ENCODE measurements at regions not wholly inside any gene's neighbourhood (a gene's known extent, or its start where the extent isn't known, plus 50 kb on each side); places are given as distances from the start of the nearest gene placed in this dataset.

DNA sequence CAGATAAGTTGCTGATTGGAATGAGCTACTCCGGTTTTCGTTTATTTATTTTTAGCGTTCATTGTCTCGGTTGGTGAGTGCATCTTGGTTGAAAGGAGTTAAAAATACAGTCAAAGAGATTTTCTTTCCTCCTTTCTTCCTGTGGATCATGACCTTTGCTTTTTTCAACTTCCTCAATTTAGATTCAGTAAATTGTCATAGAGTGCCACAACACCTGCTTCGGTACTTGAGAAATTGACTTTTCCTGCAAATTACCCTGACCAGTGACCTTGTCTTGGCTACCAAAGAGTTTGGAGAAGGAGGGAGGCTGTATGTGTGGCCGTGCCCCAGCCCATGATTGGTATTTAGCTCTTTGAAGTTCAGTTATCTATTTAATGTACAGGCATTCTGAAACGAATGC, 128.7 kb downstream of the FAM204A start:
- DNase-seq = no peak
- Mint-ChIP-seq H3K9me3 (no peaks in the 10 kb centered on the region), H3K4me3 (no peak overlapping the region), H3K4me1 (no peaks in the 10 kb centered on the region), H3K36me3 (ENCODE audit: low read depth) (no peaks in the 10 kb centered on the region), H3K27ac (no peak overlapping the region), H3K27me3 (peaks cover 7% of the 10 kb centered on the region)
- CTCF ChIA-PET = no interaction called here
- POLR2A ChIA-PET = no interaction called here

DNA sequence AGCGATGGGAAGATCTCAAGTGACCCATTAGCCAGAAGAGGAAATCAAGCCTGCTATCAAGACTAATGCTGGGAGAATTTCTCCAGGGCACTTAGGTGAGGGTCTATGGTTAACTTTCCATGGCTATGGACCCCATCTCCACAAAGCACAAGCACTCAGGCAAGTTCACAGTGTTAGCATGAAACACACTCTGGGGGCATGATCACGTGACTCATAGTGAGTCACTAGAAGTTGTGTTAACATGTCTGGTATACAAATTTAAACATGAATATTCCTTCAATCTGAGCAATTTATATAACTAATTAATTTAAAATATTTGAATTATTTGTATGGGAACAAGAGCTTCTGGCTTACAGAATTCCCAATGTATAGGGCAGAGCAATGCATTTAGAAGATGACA, 131.8 kb downstream of the FAM204A start:
- H3K27me3 Mint-ChIP-seq = peaks cover 9% of the 10 kb centered on the region
- no peaks in the 10 kb centered on the region for H3K36me3 Mint-ChIP-seq (ENCODE audit: low read depth)
- DNase-seq = no peak
- no peak overlapping the region for H3K27ac Mint-ChIP-seq
- ChIA-PET CTCF (no interaction called here), POLR2A (no interaction called here)
- H3K9me3 Mint-ChIP-seq = no peaks in the 10 kb centered on the region
- H3K4me1 Mint-ChIP-seq = no peaks in the 10 kb centered on the region
- H3K4me3 Mint-ChIP-seq = no peak overlapping the region

DNA sequence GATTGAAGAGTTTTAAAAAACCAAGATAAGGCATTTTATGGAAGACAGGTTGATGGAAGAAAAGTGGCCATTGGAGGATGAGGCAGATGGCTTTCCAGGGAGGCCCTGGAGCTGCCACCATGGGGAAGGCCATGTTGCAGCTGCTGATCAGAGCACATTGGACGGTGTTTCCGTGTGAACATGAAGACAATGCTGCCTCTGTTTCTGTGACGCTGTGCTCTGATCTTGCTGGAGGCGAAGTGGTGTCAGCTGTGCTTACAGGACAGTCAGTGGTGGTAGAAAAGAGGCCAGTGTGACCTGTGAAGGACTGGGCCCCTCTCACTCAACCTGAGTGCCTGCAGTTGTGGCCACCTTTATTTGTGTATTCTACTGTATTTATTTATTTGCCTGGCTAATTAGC, 132.9 kb downstream of the FAM204A start:
- POLR2A ChIA-PET = no interaction called here

DNA sequence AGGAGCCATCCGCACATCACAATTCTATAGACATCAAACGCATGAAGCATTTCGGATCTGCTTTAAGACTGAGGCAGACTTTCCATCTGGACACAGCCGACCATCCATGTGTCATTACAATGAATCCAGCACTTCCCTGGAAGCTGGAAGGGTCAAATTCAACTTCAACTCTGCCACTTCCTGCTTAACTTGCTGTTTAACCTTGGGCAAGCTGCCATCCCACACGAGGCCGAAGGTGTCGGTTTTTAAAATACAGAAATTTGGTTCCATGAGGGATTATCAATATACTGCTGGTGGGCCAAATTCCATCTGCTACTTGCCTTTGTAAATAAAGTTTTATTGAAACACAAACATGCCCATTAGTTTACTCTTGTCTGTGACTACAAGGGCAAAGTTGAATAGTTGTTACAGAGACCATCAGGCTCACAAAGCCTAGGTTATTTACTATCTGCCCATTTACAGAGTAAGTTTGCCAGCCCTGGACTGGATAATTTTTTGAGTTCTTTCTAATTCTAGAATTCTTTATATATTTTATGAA, 134.6 kb downstream of the FAM204A start:
- H3K4me3 Mint-ChIP-seq = no peak overlapping the region
- no peaks in the 10 kb centered on the region for H3K36me3 Mint-ChIP-seq (ENCODE audit: low read depth)
- H3K27ac Mint-ChIP-seq = no peak overlapping the region
- no peak for DNase-seq
- no peaks in the 10 kb centered on the region for H3K9me3 Mint-ChIP-seq
- ChIA-PET POLR2A (no interaction called here), CTCF (no interaction called here)
- peaks cover 10% of the 10 kb centered on the region for H3K27me3 Mint-ChIP-seq
- no peaks in the 10 kb centered on the region for H3K4me1 Mint-ChIP-seq

More for the DNA sequence above, 132.9 kb downstream of the FAM204A start:
- H3K27me3 Mint-ChIP-seq = peaks cover 10% of the 10 kb centered on the region
- no peak overlapping the region for H3K4me3 Mint-ChIP-seq
- CTCF ChIA-PET = no interaction called here
- H3K9me3 Mint-ChIP-seq = no peaks in the 10 kb centered on the region
- no peak overlapping the region for H3K27ac Mint-ChIP-seq
- H3K36me3 Mint-ChIP-seq (ENCODE audit: low read depth) = no peaks in the 10 kb centered on the region
- no peak for DNase-seq
- no peaks in the 10 kb centered on the region for H3K4me1 Mint-ChIP-seq

DNA sequence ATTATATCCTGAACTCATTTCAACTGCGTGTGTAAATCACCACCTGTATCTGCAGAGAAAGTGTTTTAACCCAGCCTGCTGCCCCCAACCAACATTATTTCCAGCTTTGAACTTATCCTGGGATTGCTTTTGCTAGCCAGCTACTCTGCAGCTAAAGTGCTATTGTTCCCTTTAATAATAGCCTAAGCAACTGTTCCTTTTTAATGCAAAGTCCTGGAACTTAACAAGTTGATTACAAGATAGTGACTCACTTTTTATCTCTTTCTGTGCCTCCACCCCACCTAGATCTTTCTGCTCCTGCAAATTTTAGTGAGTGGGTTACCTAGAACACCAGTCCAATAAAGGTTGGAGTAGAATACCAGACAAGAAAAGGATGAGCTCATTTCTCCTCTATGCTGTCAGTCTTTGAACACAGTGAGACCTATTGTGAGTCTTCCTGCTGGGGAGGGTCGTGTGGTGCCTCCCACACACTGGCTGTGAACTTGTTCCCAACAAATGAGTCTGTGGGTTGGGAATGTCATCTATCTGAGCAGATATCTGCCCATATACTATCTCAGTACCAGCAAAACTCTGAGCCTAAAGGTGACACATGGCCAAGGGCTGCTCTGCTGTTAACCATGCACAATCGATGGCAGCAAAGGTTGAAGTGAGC, 137.7 kb downstream of the FAM204A start:
- ChIA-PET POLR2A (no interaction called here), CTCF (no interaction called here)
- peaks cover 9% of the 10 kb centered on the region for H3K27me3 Mint-ChIP-seq
- no peak overlapping the region for H3K27ac Mint-ChIP-seq
- no peak for DNase-seq
- no peak overlapping the region for H3K4me3 Mint-ChIP-seq
- no peaks in the 10 kb centered on the region for H3K9me3 Mint-ChIP-seq
- no peaks in the 10 kb centered on the region for H3K4me1 Mint-ChIP-seq
- H3K36me3 Mint-ChIP-seq (ENCODE audit: low read depth) = no peaks in the 10 kb centered on the region

DNA sequence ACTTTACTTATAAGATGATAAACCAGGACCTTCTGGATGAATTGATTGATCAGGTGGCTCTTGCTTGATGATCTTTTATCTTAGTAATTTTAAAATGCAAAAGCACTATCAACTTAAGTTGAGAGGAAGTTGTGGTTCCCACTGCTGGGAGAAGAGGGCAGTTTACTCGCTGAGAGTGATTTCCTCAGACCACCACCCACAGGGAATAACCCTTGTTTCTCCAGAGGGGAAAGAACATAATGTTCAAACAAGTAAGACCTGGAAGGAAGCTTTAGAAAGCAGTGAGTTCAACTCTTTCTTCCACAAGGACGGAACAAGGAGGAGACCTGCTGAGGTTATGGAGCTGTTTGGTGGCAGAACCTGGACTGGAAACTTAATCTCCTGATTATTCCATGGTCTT, 138.7 kb downstream of the FAM204A start:
- no peaks in the 10 kb centered on the region for H3K36me3 Mint-ChIP-seq (ENCODE audit: low read depth)
- H3K27me3 Mint-ChIP-seq = peaks cover 7% of the 10 kb centered on the region
- ChIA-PET POLR2A (no interaction called here), CTCF (no interaction called here)
- no peak for DNase-seq
- H3K27ac Mint-ChIP-seq = no peak overlapping the region
- H3K4me1 Mint-ChIP-seq = no peaks in the 10 kb centered on the region
- H3K9me3 Mint-ChIP-seq = no peaks in the 10 kb centered on the region
- H3K4me3 Mint-ChIP-seq = no peak overlapping the region

DNA sequence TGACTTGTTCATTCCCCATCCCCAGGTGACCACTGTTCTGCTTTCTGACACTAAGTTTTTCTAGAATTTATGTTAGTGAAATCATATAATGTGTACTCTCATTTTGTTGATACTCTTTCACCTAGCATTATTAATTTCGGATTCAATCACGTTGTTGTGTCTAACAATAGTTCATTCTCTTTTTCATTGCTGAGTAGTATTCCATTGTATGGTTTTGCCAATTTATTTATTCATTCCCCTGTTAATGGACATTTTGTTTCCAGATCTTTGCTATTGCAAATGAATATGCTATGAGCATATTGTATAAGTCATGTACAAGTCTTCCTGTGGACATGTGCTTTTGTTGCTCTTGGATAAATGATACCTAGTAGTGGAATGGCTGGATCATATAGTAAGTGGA, 146.4 kb downstream of the FAM204A start:
- H3K36me3 Mint-ChIP-seq (ENCODE audit: low read depth) = no peaks in the 10 kb centered on the region
- H3K27ac Mint-ChIP-seq = no peak overlapping the region
- CTCF ChIA-PET = no interaction called here
- no peak overlapping the region for H3K4me3 Mint-ChIP-seq
- no peak for DNase-seq
- no peaks in the 10 kb centered on the region for H3K27me3 Mint-ChIP-seq
- H3K9me3 Mint-ChIP-seq = no peaks in the 10 kb centered on the region
- no peaks in the 10 kb centered on the region for H3K4me1 Mint-ChIP-seq
- POLR2A ChIA-PET = no interaction called here

DNA sequence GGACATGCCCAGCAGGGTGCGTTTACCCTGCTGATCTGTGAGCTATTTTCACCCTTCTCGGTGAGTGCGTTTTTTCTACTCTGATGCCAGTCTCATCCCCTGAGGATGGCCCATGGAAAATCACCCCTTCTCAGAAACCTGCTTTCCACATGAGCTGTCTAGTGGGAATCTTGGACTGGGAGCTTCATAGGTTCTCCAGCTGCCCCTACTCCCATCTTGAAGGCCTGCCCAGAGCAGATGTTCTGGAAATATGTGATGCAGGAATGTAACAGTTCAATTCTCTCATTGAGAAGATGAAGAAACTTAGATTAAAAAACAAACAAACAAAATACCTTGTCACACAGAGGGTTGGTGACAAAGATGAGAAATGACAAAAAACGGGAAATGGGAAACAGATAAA, 146.9 kb upstream of the RAB11FIP2 start:
- Mint-ChIP-seq H3K36me3 (ENCODE audit: low read depth) (no peaks in the 10 kb centered on the region), H3K4me3 (no peak overlapping the region), H3K4me1 (no peaks in the 10 kb centered on the region), H3K27ac (no peak overlapping the region), H3K27me3 (no peaks in the 10 kb centered on the region), H3K9me3 (no peaks in the 10 kb centered on the region)
- CTCF ChIA-PET = no interaction called here
- POLR2A ChIA-PET = no interaction called here
- no peak for DNase-seq

DNA sequence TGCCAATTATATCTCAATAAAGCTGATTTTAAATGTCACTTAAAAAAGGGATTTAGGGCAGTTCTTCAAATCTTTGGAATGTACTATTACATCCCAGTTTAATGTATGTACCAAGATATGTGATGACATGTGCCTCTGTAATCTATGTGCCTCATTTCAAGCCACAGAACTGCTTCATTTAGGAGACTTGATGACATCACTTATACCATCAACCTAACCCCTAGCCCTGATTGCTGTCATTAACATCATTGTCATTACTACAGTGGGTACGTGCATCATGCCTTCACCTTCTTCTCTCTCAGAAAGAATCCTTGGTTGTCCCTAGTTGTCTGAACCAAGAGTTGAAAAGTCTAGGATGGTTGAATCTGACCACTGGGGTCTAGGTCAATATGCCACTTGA, 134.3 kb upstream of the RAB11FIP2 start:
- no peak overlapping the region for H3K27ac Mint-ChIP-seq
- no peak for DNase-seq
- H3K27me3 Mint-ChIP-seq = peaks cover 3% of the 10 kb centered on the region
- H3K36me3 Mint-ChIP-seq (ENCODE audit: low read depth) = no peaks in the 10 kb centered on the region
- no peak overlapping the region for H3K4me3 Mint-ChIP-seq
- no peaks in the 10 kb centered on the region for H3K9me3 Mint-ChIP-seq
- ChIA-PET POLR2A (no interaction called here), CTCF (no interaction called here)
- no peaks in the 10 kb centered on the region for H3K4me1 Mint-ChIP-seq

DNA sequence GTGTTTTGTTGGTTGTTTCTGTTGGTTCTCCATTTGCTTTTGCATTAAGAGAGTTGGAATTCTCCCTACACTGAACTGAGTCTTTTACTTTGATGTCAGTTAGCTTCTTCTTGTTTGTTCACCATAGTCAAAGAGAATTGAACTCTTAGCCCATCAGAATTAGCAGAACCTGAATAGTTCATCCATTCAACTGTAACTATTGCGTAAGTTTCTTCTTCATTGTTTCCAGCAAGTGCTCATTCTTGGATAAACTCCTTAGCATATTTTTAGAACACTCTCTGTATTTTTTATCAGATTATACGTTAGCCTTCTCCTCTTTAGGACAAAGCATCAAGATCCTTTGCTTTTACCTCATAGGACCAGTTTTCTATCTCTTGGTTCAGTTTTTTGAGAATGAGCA, 128.4 kb upstream of the RAB11FIP2 start:
- CTCF ChIA-PET = no interaction called here
- Mint-ChIP-seq H3K27me3 (peaks cover 3% of the 10 kb centered on the region), H3K36me3 (ENCODE audit: low read depth) (no peaks in the 10 kb centered on the region), H3K4me3 (no peak overlapping the region), H3K27ac (no peak overlapping the region), H3K9me3 (no peaks in the 10 kb centered on the region), H3K4me1 (no peaks in the 10 kb centered on the region)
- POLR2A ChIA-PET = no interaction called here
- DNase-seq = no peak

DNA sequence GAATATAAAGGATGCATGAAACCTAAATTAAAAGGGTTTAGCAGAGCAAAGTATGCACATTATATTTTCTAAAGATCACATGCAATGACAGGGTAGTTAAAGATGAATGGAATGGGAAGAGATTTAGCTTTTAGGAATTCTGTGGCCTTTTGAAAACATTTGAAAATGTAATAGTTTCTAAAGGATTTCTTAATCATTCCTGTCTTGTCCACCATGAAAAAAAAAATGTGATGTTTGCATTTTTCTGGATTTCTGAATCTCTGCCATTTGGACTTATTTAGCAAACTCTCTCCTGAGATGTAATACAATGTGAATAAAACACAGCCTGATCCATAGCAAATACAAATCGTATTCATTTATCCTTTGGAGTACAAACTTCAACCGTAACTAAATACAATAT, 126.6 kb upstream of the RAB11FIP2 start:
- Mint-ChIP-seq H3K27me3 (peaks cover 3% of the 10 kb centered on the region), H3K36me3 (ENCODE audit: low read depth) (no peaks in the 10 kb centered on the region), H3K4me1 (no peaks in the 10 kb centered on the region), H3K4me3 (no peak overlapping the region), H3K9me3 (no peaks in the 10 kb centered on the region), H3K27ac (no peak overlapping the region)
- ChIA-PET POLR2A (no interaction called here), CTCF (no interaction called here)
- DNase-seq = no peak

DNA sequence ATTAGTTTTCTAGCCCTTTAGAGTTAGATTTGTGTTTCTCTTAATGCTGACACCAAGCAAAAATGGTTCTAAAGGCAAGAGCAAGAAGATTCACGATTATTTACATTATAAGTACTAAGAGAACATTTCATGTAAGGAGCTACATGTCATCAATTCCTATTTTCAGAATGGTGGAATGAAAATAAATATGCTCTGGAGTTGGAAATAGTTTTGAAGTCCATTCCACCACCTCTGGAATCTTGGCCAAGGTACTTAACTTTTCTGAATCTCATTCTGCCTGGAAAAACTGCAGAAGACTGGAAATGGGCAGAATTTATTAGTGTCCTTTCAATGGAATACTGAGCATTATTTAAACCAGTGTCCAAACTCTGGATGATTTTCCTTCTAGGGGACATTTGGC, 125.1 kb upstream of the RAB11FIP2 start:
- Mint-ChIP-seq H3K9me3 (no peaks in the 10 kb centered on the region), H3K36me3 (ENCODE audit: low read depth) (no peaks in the 10 kb centered on the region), H3K27ac (no peak overlapping the region), H3K4me1 (no peaks in the 10 kb centered on the region), H3K27me3 (peaks cover 3% of the 10 kb centered on the region), H3K4me3 (no peak overlapping the region)
- DNase-seq = no peak
- CTCF ChIA-PET = no interaction called here
- POLR2A ChIA-PET = no interaction called here

DNA sequence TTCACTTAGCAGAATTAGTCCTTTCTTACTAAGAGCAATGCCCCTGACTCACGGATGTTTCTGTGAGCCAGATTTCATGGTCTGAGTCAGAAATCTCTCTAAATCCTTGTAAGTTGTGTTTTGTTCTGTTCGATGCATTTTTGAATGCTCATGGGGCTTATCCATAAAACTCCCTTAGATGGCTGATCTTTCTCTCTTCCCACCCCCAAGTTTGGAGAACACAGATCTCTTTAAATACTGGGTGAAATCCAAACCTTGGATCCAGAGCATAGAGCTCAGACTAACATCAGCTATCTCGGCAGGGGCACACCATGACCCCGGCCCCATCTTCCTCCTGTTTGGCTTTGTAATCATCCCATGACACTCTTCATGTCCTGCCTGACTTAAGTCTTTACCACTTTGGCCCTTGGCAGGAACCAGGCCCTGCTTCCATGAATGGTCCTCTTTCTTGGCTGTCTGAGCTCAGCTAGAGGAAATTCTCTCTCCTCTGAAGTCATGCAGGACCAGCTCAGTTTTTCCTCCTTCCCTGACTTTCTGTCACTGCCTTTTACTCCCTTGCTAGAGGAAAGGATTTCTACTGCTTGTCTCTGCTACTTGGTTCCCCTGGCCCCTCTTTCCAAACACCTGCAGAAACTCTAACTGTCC, 120.4 kb upstream of the RAB11FIP2 start:
- Mint-ChIP-seq H3K27me3 (no peaks in the 10 kb centered on the region), H3K27ac (no peak overlapping the region), H3K4me1 (no peaks in the 10 kb centered on the region), H3K9me3 (no peaks in the 10 kb centered on the region), H3K36me3 (ENCODE audit: low read depth) (no peaks in the 10 kb centered on the region), H3K4me3 (no peak overlapping the region)
- ChIA-PET POLR2A (no interaction called here), CTCF (no interaction called here)
- DNase-seq = no peak

DNA sequence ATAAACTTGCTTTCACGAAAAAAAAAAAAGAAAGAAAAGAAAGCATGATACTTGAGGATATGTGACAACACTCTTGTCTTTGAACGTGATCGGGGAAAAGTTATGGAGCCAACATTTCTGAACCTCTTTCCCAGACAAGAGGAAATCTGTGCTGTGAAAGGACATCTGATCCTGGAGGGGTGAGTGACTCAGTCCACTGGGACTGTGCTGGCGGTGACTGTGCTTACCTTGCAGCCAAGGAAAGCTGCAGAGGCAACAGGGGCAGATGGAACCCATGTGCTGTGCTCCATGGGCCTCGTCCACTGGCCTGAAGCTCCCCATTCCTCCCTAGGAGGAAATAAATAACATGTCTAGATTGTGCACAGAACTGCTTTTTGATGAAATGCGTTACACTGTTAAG, 116.5 kb upstream of the RAB11FIP2 start:
- Mint-ChIP-seq H3K27ac (no peak overlapping the region), H3K27me3 (no peaks in the 10 kb centered on the region), H3K4me3 (no peak overlapping the region), H3K36me3 (ENCODE audit: low read depth) (no peaks in the 10 kb centered on the region), H3K4me1 (no peaks in the 10 kb centered on the region), H3K9me3 (no peaks in the 10 kb centered on the region)
- CTCF ChIA-PET = no interaction called here
- POLR2A ChIA-PET = no interaction called here
- DNase-seq = no peak
